HepG2 (cell line): ENCODE measurements at regions not wholly inside any gene's neighbourhood (a gene's known extent, or its start where the extent isn't known, plus 50 kb on each side); places are given as distances from the start of the nearest gene placed in this dataset.
"Not testable (repeated sequence)": the region's sequence is repeated elsewhere in the genome, so short reads cannot be mapped to it uniquely, and the experiment has no call there.

Experiments
- ATAC-seq: fragments of 200-7000 bp; cut with Tn5 transposase; 3 replicates; pipeline ENCODE4 v1.9.1; 2020; ENCODE audit warnings: mild to moderate bottlenecking, moderate library complexity
- BruUV-seq: library from RNA; stranded (reverse); fragments of 400-500 nt; replicated peaks from 2 replicates; lab custom pipeline; 2021; lab: Mats Ljungman, UMichigan
- CTCF ChIA-PET: fragments of 300-600 bp; formaldehyde crosslinking; extraction: SDS; loops from one replicate; lab custom pipeline; 2021; ENCODE audit warnings: low total read pairs, inconsistent platforms, low intra/inter-chr PET ratio; lab: Yijun Ruan, JAX
- POLR2A ChIA-PET: fragments of 350-600 bp; sonication (Branson Sonifier 250); formaldehyde crosslinking; loops from one replicate; lab custom pipeline; 2020; ENCODE audit warnings: antibody characterized with exemption, inconsistent platforms; lab: Yijun Ruan, JAX
- DNase-seq: peaks from one replicate; pipeline ENCODE4 v3.0.0-alpha.2; 2015; ENCODE audit warnings: low spot score
- FAIRE-seq: peaks from 3 replicates; lab custom pipeline; 2011; peaks lifted over from hg19 to GRCh38; lab: Jason Lieb, UNC
- H2AFZ ChIP-seq: one replicate; pipeline ENCODE4 v1.6.1; 2011; ENCODE audit warnings: low read length, inconsistent platforms
- H3K27ac ChIP-seq: fragments of 300-600 bp; 3 replicates; pipeline ENCODE4 v1.8.0; 2011; ENCODE audit warnings: mixed run types, mild to moderate bottlenecking, mixed read lengths, low read length, inconsistent platforms; ENCODE audit not compliant: insufficient read depth; ENCODE audit errors: extremely low read length
- H3K27me3 ChIP-seq, 2 experiments: fragments of 200-600 bp in 1 of 2; 2 replicates in 1 of 2; 3 replicates in 1 of 2; pipeline versions ENCODE4 v1.6.0 to v1.8.0; 2011; ENCODE audit warnings: low read length in 2 of 2, mild to moderate bottlenecking in 2 of 2, moderate library complexity in 2 of 2, inconsistent platforms in 1 of 2; ENCODE audit not compliant: insufficient read depth in 2 of 2, control insufficient read depth in 1 of 2
- H3K36me3 ChIP-seq, 2 experiments: fragments of 200-600 bp in 1 of 2; replicated peaks in 1 of 2; 2 replicates in 1 of 2; 3 replicates in 1 of 2; pipeline versions ENCODE4 v1.5.1 to v1.8.0; 2011; ENCODE audit warnings: low read length in 2 of 2, inconsistent platforms in 1 of 2; ENCODE audit not compliant: insufficient read depth in 2 of 2, control insufficient read depth in 1 of 2
- H3K4me1 ChIP-seq: 2 replicates; pipeline ENCODE4 v1.5.1; 2012; ENCODE audit warnings: low read length, inconsistent platforms; ENCODE audit not compliant: insufficient read depth
- H3K4me2 ChIP-seq: 2 replicates; pipeline ENCODE4 v1.6.0; 2011; ENCODE audit warnings: low read depth, low read length, inconsistent platforms
- H3K4me3 ChIP-seq, 3 experiments: fragments of 200-600 bp in 1 of 3; sonication (generic), shearing (Covaris generic) in 1 of 3; replicated peaks in 1 of 3; 2 replicates each; pipeline ENCODE4 v1.5.1; 2011 to 2016; ENCODE audit warnings: low read length in 3 of 3, inconsistent platforms in 2 of 3, low read depth in 2 of 3, mild to moderate bottlenecking in 2 of 3, control low read depth in 1 of 3, mixed read lengths in 1 of 3; ENCODE audit not compliant: insufficient read depth in 1 of 3
- H3K79me2 ChIP-seq: one replicate; pipeline ENCODE4 v1.6.1; 2011; ENCODE audit warnings: low read length, inconsistent platforms; ENCODE audit not compliant: insufficient read depth
- H3K9ac ChIP-seq: 2 replicates; pipeline ENCODE4 v1.6.0; 2011; ENCODE audit warnings: mild to moderate bottlenecking, low read depth, low read length, inconsistent platforms; ENCODE audit not compliant: insufficient read depth
- H3K9me3 ChIP-seq: 2 replicates; pipeline ENCODE4 v1.5.1; 2012; ENCODE audit warnings: mild to moderate bottlenecking, low read length
- H4K20me1 ChIP-seq: 2 replicates; pipeline ENCODE4 v1.6.0; 2011; ENCODE audit warnings: inconsistent platforms, mild to moderate bottlenecking, low read length, moderate library complexity; ENCODE audit not compliant: insufficient read depth
- DPF2 ChIP-seq: sonication (generic); formaldehyde crosslinking; IDR thresholded peaks from 2 replicates; pipeline ENCODE4 v1.4.0; 2020; ENCODE audit warnings: mild to moderate bottlenecking, low read depth, missing genetic modification reagents, borderline replicate concordance
- HNRNPUL1 ChIP-seq: fragments of 200-400 bp; formaldehyde crosslinking; IDR thresholded peaks from 2 replicates; pipeline ENCODE4 v1.6.1; 2017; ENCODE audit warnings: low read depth, mild to moderate bottlenecking, low read length, moderate library complexity
- JUND ChIP-seq: sonication (generic); formaldehyde crosslinking; IDR thresholded peaks from 2 replicates; pipeline ENCODE4 v1.8.0; 2022; ENCODE audit warnings: mild to moderate bottlenecking, missing genetic modification reagents
- KAT2B ChIP-seq: fragments of 150-350 bp; IDR thresholded peaks from 2 replicates; pipeline ENCODE4 v1.6.1; 2014; ENCODE audit warnings: low read depth, low read length, borderline replicate concordance
- TGIF2 ChIP-seq: IDR thresholded peaks from 2 replicates; pipeline ENCODE4 v1.6.1; 2016; ENCODE audit warnings: control low read depth, missing compliant biosample characterization
- XRCC5 ChIP-seq: fragments of 200-400 bp; formaldehyde crosslinking; optimal IDR thresholded peaks from 2 replicates; pipeline ENCODE3; 2017; ENCODE audit warnings: mild to moderate bottlenecking, low read length
- ZNF225 ChIP-seq: sonication (generic); formaldehyde crosslinking; IDR thresholded peaks from 2 replicates; pipeline ENCODE4 v1.4.0; 2020; ENCODE audit warnings: mild to moderate bottlenecking, missing genetic modification reagents
- ZNF737 ChIP-seq: sonication (generic); formaldehyde crosslinking; IDR thresholded peaks from 2 replicates; pipeline ENCODE4 v1.5.0; 2020; ENCODE audit warnings: missing genetic modification reagents, mild to moderate bottlenecking, borderline replicate concordance
- ZNF746 ChIP-seq: sonication (generic); formaldehyde crosslinking; IDR thresholded peaks from 2 replicates; pipeline ENCODE4 v1.8.0; 2022; ENCODE audit warnings: mild to moderate bottlenecking, missing genetic modification reagents
- ZNF776 ChIP-seq: sonication (generic); formaldehyde crosslinking; IDR thresholded peaks from 2 replicates; pipeline ENCODE4 v1.4.0; 2020; ENCODE audit warnings: mild to moderate bottlenecking, missing genetic modification reagents
- WGBS: methylation state at CpG from one replicate; pipeline ENCODE4 v1.1.6; 2017; ENCODE audit warnings: low lambda C conversion rate; 5-methylcytosine and 5-hydroxymethylcytosine counted together
- in situ Hi-C: cut with HindIII; loops from 2 replicates; pipeline ENCODE4 v1.10.0; 2017; ENCODE audit warnings: low pct_unique_long_range_greater_than_20kb; ENCODE audit not compliant: extremely low pct_ligation_motif_present
- intact Hi-C: fragments of 100-400 bp; cut with micrococcal nuclease; formaldehyde crosslinking; loops from one replicate; pipeline ENCODE4 v1.10.0; 2022; ENCODE audit not compliant: unreplicated experiment
- TF ChIP-seq, protein P1 (sequence below): conservative IDR thresholded peaks from 2 replicates; pipeline ENCODE4 v1.6.1; 2018; ENCODE audit warnings: missing genetic modification reagents
- TF ChIP-seq, protein P2 (sequence below): sonication (generic); formaldehyde crosslinking; IDR thresholded peaks from 2 replicates; pipeline ENCODE4 v1.4.0; 2020; ENCODE audit warnings: missing genetic modification reagents, borderline replicate concordance

DNA sequence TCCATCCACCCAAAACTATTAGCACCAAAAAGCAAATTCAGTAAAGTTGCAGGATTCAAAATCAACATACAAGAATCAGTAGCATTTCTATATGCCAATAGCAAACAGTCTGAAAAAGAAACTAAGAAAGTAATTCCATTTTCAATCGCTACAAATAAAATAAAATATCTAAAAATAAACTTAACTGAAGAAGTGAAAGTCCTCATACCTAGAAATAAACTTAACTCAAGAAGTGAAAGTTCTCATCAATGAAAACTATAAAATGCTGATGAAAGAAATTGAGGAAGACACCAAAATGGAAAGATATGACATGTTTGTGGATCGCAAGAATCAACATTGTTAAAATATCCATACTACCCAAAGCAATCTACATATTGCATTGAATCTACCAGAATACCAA, 103.0 kb upstream of the ARID1B start:
- ChIA-PET POLR2A (no interaction called here), CTCF (no interaction called here)
- intact Hi-C loops (no loop called here), in situ Hi-C loops (no loop called here)
- H4K20me1 ChIP-seq = no peaks in the 10 kb centered on the region
- H3K36me3 ChIP-seq = no peaks in the 10 kb centered on the region
- H3K4me1 ChIP-seq = no peaks in the 10 kb centered on the region
- H3K4me2 ChIP-seq = no peak overlapping the region
- no peak for FAIRE-seq
- no TSS peak for BruUV-seq
- WGBS = 90% methylated on average over 2 of the region's 2 CpGs
- no peak overlapping the region for H2AFZ ChIP-seq
- no peak for DNase-seq
- no peak overlapping the region for H3K27ac ChIP-seq
- no peak overlapping the region for H3K9ac ChIP-seq
- no peak for ATAC-seq
- no peaks in the 10 kb centered on the region for H3K79me2 ChIP-seq
- peaks cover 1 to 5% of the 10 kb centered on the region in 2 experiments; a peak in 1 of 5 replicates for H3K27me3 ChIP-seq
- TF ChIP-seq ZNF746 = no peak
- no peak for TF ChIP-seq ZNF225
- TF ChIP-seq, protein P1, sequence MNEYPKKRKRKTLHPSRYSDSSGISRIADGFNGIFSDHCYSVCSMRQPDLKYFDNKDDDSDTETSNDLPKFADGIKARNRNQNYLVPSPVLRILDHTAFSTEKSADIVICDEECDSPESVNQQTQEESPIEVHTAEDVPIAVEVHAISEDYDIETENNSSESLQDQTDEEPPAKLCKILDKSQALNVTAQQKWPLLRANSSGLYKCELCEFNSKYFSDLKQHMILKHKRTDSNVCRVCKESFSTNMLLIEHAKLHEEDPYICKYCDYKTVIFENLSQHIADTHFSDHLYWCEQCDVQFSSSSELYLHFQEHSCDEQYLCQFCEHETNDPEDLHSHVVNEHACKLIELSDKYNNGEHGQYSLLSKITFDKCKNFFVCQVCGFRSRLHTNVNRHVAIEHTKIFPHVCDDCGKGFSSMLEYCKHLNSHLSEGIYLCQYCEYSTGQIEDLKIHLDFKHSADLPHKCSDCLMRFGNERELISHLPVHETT (CRISPR knock-in tag) = no peak
- TF ChIP-seq ZNF737 (CRISPR knock-in tag) = no peak
- no peak for TF ChIP-seq TGIF2 (CRISPR knock-in tag)
- TF ChIP-seq, protein P2, sequence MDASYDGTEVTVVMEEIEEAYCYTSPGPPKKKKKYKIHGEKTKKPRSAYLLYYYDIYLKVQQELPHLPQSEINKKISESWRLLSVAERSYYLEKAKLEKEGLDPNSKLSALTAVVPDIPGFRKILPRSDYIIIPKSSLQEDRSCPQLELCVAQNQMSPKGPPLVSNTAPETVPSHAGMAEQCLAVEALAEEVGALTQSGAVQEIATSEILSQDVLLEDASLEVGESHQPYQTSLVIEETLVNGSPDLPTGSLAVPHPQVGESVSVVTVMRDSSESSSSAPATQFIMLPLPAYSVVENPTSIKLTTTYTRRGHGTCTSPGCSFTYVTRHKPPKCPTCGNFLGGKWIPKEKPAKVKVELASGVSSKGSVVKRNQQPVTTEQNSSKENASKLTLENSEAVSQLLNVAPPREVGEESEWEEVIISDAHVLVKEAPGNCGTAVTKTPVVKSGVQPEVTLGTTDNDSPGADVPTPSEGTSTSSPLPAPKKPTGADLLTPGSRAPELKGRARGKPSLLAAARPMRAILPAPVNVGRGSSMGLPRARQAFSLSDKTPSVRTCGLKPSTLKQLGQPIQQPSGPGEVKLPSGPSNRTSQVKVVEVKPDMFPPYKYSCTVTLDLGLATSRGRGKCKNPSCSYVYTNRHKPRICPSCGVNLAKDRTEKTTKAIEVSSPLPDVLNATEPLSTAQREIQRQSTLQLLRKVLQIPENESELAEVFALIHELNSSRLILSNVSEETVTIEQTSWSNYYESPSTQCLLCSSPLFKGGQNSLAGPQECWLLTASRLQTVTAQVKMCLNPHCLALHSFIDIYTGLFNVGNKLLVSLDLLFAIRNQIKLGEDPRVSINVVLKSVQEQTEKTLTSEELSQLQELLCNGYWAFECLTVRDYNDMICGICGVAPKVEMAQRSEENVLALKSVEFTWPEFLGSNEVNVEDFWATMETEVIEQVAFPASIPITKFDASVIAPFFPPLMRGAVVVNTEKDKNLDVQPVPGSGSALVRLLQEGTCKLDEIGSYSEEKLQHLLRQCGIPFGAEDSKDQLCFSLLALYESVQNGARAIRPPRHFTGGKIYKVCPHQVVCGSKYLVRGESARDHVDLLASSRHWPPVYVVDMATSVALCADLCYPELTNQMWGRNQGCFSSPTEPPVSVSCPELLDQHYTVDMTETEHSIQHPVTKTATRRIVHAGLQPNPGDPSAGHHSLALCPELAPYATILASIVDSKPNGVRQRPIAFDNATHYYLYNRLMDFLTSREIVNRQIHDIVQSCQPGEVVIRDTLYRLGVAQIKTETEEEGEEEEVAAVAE (CRISPR knock-in tag) = no peak
- TF ChIP-seq XRCC5 = no peak
- no peak for TF ChIP-seq JUND (CRISPR knock-in tag)
- no peak for TF ChIP-seq KAT2B
- no peak for TF ChIP-seq DPF2 (CRISPR knock-in tag)
- TF ChIP-seq ZNF776 (CRISPR knock-in tag) = no peak
- no peak for TF ChIP-seq HNRNPUL1
- H3K9me3 ChIP-seq = peaks cover 23% of the 10 kb centered on the region; the same call in 1 of the 2 replicates
- H3K4me3 ChIP-seq = no peak overlapping the region

DNA sequence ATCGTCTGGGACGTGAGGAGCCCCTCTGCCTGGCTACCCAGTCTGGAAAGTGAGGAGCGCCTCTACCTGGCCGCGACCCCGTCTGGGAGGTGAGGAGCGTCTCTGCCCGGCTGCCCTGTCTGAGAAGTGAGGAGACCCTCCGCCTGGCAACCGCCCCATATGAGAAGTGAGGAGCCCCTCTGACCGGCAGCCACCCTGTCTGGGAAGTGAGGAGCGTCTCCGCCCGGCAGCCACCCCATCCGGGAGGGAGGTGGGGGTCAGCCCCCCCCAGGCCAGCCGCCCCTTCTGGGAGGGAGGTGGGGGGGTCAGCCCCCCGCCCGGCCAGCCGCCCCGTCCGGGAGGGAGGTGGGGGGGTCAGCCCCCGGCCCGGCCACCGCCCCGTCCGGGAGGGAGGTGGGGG, 107.1 kb upstream of the ARID1B start:
- H3K9ac ChIP-seq, DNase-seq, H2AFZ ChIP-seq, H3K36me3 ChIP-seq, H3K79me2 ChIP-seq, in situ Hi-C loops, POLR2A ChIA-PET, CTCF ChIA-PET, H3K27ac ChIP-seq, H3K4me2 ChIP-seq, H3K4me3 ChIP-seq, H3K27me3 ChIP-seq, intact Hi-C loops, H4K20me1 ChIP-seq, ATAC-seq, FAIRE-seq, H3K4me1 ChIP-seq, BruUV-seq: not testable (repeated sequence)
- peaks cover 21% of the 10 kb centered on the region; the same call in 1 of the 2 replicates for H3K9me3 ChIP-seq
- 85% methylated on average over 13 of the region's 26 CpGs for WGBS
